ENCODE measurements at regions not wholly inside any gene's neighbourhood (a gene's known extent, or its start where the extent isn't known, plus 50 kb on each side); places are given as distances from the start of the nearest gene placed in this dataset.
A peak's percentile ranks its signal among the peaks of the same experiment; 100 is the strongest.

- Histone ChIP-seq H3K36me3 (replicated peaks in 1 of 2; ENCODE audit: control insufficient read depth in 2 of 2, insufficient read depth in 2 of 2, low read length in 2 of 2) (no peaks in the 10 kb centered on the region), H2AFZ (ENCODE audit: low read length) (peak overlapping the region; percentile 70), H4K8ac (ENCODE audit: low read depth, low read length) (no peak overlapping the region), H3K23ac (ENCODE audit: low read depth, low read length, poor library complexity) (no peak overlapping the region), H3K9me3 (replicated peaks in 1 of 2; ENCODE audit: control insufficient read depth in 2 of 2, insufficient read depth in 1 of 2, low read depth in 1 of 2, low read length in 2 of 2) (no peaks in the 10 kb centered on the region), H3K27ac (replicated peaks; ENCODE audit: low read length) (no peak overlapping the region), H2BK12ac (ENCODE audit: low read length) (no peak overlapping the region), H3K9ac (ENCODE audit: low read depth, low read length, poor library complexity) (no peak overlapping the region), H2BK5ac (ENCODE audit: low read length) (no peak overlapping the region), H3K4me2 (ENCODE audit: insufficient read depth, low read length, poor library complexity, severe bottlenecking) (no peak overlapping the region), H3K4me1 (ENCODE audit: control insufficient read depth in 2 of 2, insufficient read depth in 1 of 2, low read depth in 1 of 2, low read length in 2 of 2) (no peaks in the 10 kb centered on the region), H3K4me3 (ENCODE audit: low read length in 2 of 2) (no peak overlapping the region), H4K91ac (ENCODE audit: low read depth, low read length, poor library complexity) (no peak overlapping the region), H3K79me1 (ENCODE audit: low read depth, low read length) (no peaks in the 10 kb centered on the region), H2BK15ac (ENCODE audit: low read length) (no peak overlapping the region), H2BK120ac (ENCODE audit: low read depth, low read length) (no peak overlapping the region), H3K14ac (ENCODE audit: low read length) (no peak overlapping the region), H2AK5ac (ENCODE audit: low read depth, low read length) (no peak overlapping the region), H3K27me3 (ENCODE audit: control insufficient read depth in 3 of 3, insufficient read depth in 3 of 3, low read depth in 1 of 3, low read length in 3 of 3) (no peaks in the 10 kb centered on the region), H3K4ac (ENCODE audit: low read length) (no peak overlapping the region), H3K18ac (ENCODE audit: low read length) (no peak overlapping the region)
- DNase-seq (ENCODE audit: low spot score): no peak
- WGBS, 2 donors (ENCODE audit: extremely low coverage in 2 of 2, insufficient read length in 2 of 2, insufficient replicate concordance in 1 of 2): no CpG with 5 or more reads among the region's 2 CpGs
These were observed 304.5 kb downstream of the BARHL2 start for GRCh38 chr1:90412563-90412962.

- Histone ChIP-seq H3K79me1 (ENCODE audit: low read depth, low read length) (no peaks in the 10 kb centered on the region), H3K4me2 (ENCODE audit: insufficient read depth, low read length, poor library complexity, severe bottlenecking) (no peak overlapping the region), H2BK12ac (ENCODE audit: low read length) (no peak overlapping the region), H3K4ac (ENCODE audit: low read length) (no peak overlapping the region), H2BK15ac (ENCODE audit: low read length) (no peak overlapping the region), H3K9ac (ENCODE audit: low read depth, low read length, poor library complexity) (no peak overlapping the region), H3K4me3 (ENCODE audit: low read length in 2 of 2) (no peak overlapping the region), H3K4me1 (ENCODE audit: control insufficient read depth in 2 of 2, insufficient read depth in 1 of 2, low read depth in 1 of 2, low read length in 2 of 2) (no peaks in the 10 kb centered on the region), H3K23ac (ENCODE audit: low read depth, low read length, poor library complexity) (no peak overlapping the region), H3K27me3 (ENCODE audit: control insufficient read depth in 3 of 3, insufficient read depth in 3 of 3, low read depth in 1 of 3, low read length in 3 of 3) (no peaks in the 10 kb centered on the region), H2AK5ac (ENCODE audit: low read depth, low read length) (no peak overlapping the region), H3K27ac (replicated peaks; ENCODE audit: low read length) (no peak overlapping the region), H2BK5ac (ENCODE audit: low read length) (no peak overlapping the region), H3K18ac (ENCODE audit: low read length) (no peak overlapping the region), H2AFZ (ENCODE audit: low read length) (no peak overlapping the region), H3K36me3 (replicated peaks in 1 of 2; ENCODE audit: control insufficient read depth in 2 of 2, insufficient read depth in 2 of 2, low read length in 2 of 2) (no peaks in the 10 kb centered on the region), H3K14ac (ENCODE audit: low read length) (no peak overlapping the region), H4K8ac (ENCODE audit: low read depth, low read length) (no peak overlapping the region), H2BK120ac (ENCODE audit: low read depth, low read length) (no peak overlapping the region), H4K91ac (ENCODE audit: low read depth, low read length, poor library complexity) (no peak overlapping the region), H3K9me3 (replicated peaks in 1 of 2; ENCODE audit: control insufficient read depth in 2 of 2, insufficient read depth in 1 of 2, low read depth in 1 of 2, low read length in 2 of 2) (no peaks in the 10 kb centered on the region)
- WGBS, 2 donors (ENCODE audit: extremely low coverage in 2 of 2, insufficient read length in 2 of 2, insufficient replicate concordance in 1 of 2): no CpG with 5 or more reads among the region's 3 CpGs
- no peak for DNase-seq (ENCODE audit: low spot score)
These were observed 305.9 kb downstream of the BARHL2 start for GRCh38 chr1:90411185-90411584.

- Histone ChIP-seq H3K14ac (ENCODE audit: low read length) (no peak overlapping the region), H2BK15ac (ENCODE audit: low read length) (no peak overlapping the region), H4K8ac (ENCODE audit: low read depth, low read length) (no peak overlapping the region), H3K9ac (ENCODE audit: low read depth, low read length, poor library complexity) (no peak overlapping the region), H3K27me3 (ENCODE audit: control insufficient read depth in 3 of 3, insufficient read depth in 3 of 3, low read depth in 1 of 3, low read length in 3 of 3) (no peaks in the 10 kb centered on the region), H3K4ac (ENCODE audit: low read length) (no peak overlapping the region), H3K4me1 (ENCODE audit: control insufficient read depth in 2 of 2, insufficient read depth in 1 of 2, low read depth in 1 of 2, low read length in 2 of 2) (peaks cover 0 to 5% of the 10 kb centered on the region in 2 donors), H2AK5ac (ENCODE audit: low read depth, low read length) (no peak overlapping the region), H3K4me3 (ENCODE audit: low read length in 2 of 2) (no peak overlapping the region), H2AFZ (ENCODE audit: low read length) (no peak overlapping the region), H3K4me2 (ENCODE audit: insufficient read depth, low read length, poor library complexity, severe bottlenecking) (no peak overlapping the region), H2BK5ac (ENCODE audit: low read length) (no peak overlapping the region), H2BK120ac (ENCODE audit: low read depth, low read length) (no peak overlapping the region), H4K91ac (ENCODE audit: low read depth, low read length, poor library complexity) (no peak overlapping the region), H3K9me3 (replicated peaks in 1 of 2; ENCODE audit: control insufficient read depth in 2 of 2, insufficient read depth in 1 of 2, low read depth in 1 of 2, low read length in 2 of 2) (no peaks in the 10 kb centered on the region), H3K27ac (replicated peaks; ENCODE audit: low read length) (no peak overlapping the region), H2BK12ac (ENCODE audit: low read length) (no peak overlapping the region), H3K23ac (ENCODE audit: low read depth, low read length, poor library complexity) (no peak overlapping the region), H3K18ac (ENCODE audit: low read length) (no peak overlapping the region), H3K36me3 (replicated peaks in 1 of 2; ENCODE audit: control insufficient read depth in 2 of 2, insufficient read depth in 2 of 2, low read length in 2 of 2) (no peaks in the 10 kb centered on the region), H3K79me1 (ENCODE audit: low read depth, low read length) (no peaks in the 10 kb centered on the region)
- WGBS, 2 donors (ENCODE audit: extremely low coverage in 2 of 2, insufficient read length in 2 of 2, insufficient replicate concordance in 1 of 2): no CpG with 5 or more reads among the region's 3 CpGs
- DNase-seq (ENCODE audit: low spot score): no peak
These were observed 309.4 kb downstream of the BARHL2 start for GRCh38 chr1:90407737-90408136.

GRCh38 chr1:90405726-90406125 lies 311.4 kb downstream of the BARHL2 start:
- no CpG with 5 or more reads among the region's 4 CpGs for WGBS, 2 donors (ENCODE audit: extremely low coverage in 2 of 2, insufficient read length in 2 of 2, insufficient replicate concordance in 1 of 2)
- Histone ChIP-seq H2AK5ac (ENCODE audit: low read depth, low read length) (no peak overlapping the region), H3K9ac (ENCODE audit: low read depth, low read length, poor library complexity) (no peak overlapping the region), H4K8ac (ENCODE audit: low read depth, low read length) (no peak overlapping the region), H3K36me3 (replicated peaks in 1 of 2; ENCODE audit: control insufficient read depth in 2 of 2, insufficient read depth in 2 of 2, low read length in 2 of 2) (no peaks in the 10 kb centered on the region), H3K23ac (ENCODE audit: low read depth, low read length, poor library complexity) (no peak overlapping the region), H3K27me3 (ENCODE audit: control insufficient read depth in 3 of 3, insufficient read depth in 3 of 3, low read depth in 1 of 3, low read length in 3 of 3) (no peaks in the 10 kb centered on the region), H2BK12ac (ENCODE audit: low read length) (no peak overlapping the region), H3K14ac (ENCODE audit: low read length) (no peak overlapping the region), H2AFZ (ENCODE audit: low read length) (no peak overlapping the region), H3K18ac (ENCODE audit: low read length) (no peak overlapping the region), H2BK15ac (ENCODE audit: low read length) (no peak overlapping the region), H2BK120ac (ENCODE audit: low read depth, low read length) (no peak overlapping the region), H3K4me1 (ENCODE audit: control insufficient read depth in 2 of 2, insufficient read depth in 1 of 2, low read depth in 1 of 2, low read length in 2 of 2) (peaks cover 1 to 6% of the 10 kb centered on the region in 2 donors), H2BK5ac (ENCODE audit: low read length) (no peak overlapping the region), H4K91ac (ENCODE audit: low read depth, low read length, poor library complexity) (no peak overlapping the region), H3K9me3 (replicated peaks in 1 of 2; ENCODE audit: control insufficient read depth in 2 of 2, insufficient read depth in 1 of 2, low read depth in 1 of 2, low read length in 2 of 2) (no peaks in the 10 kb centered on the region), H3K79me1 (ENCODE audit: low read depth, low read length) (no peaks in the 10 kb centered on the region), H3K27ac (replicated peaks; ENCODE audit: low read length) (no peak overlapping the region), H3K4me2 (ENCODE audit: insufficient read depth, low read length, poor library complexity, severe bottlenecking) (no peak overlapping the region), H3K4ac (ENCODE audit: low read length) (no peak overlapping the region), H3K4me3 (ENCODE audit: low read length in 2 of 2) (peak overlapping the region in 1 of 2 donors; percentile 30)
- DNase-seq (ENCODE audit: low spot score): no peak
